HepG2 (cell line): ENCODE measurements at regions not wholly inside any gene's neighbourhood (a gene's known extent, or its start where the extent isn't known, plus 50 kb on each side); places are given as distances from the start of the nearest gene placed in this dataset.

ENCODE experiments used
- ATRX ChIP-seq: sonication (generic); formaldehyde crosslinking; IDR thresholded peaks from 2 replicates; pipeline ENCODE4 v1.4.0; 2020; ENCODE audit warnings: missing genetic modification reagents, borderline replicate concordance
- NCOR1 ChIP-seq: fragments of 200-600 bp; sonication (generic); IDR thresholded peaks from 2 replicates; pipeline ENCODE4 v1.7.0; 2017; ENCODE audit warnings: antibody characterized with exemption, low read length, borderline replicate concordance
- PRPF4 ChIP-seq: fragments of 200-400 bp; formaldehyde crosslinking; IDR thresholded peaks from 2 replicates; pipeline ENCODE4 v1.6.1; 2016; ENCODE audit warnings: low read length, low read depth; ENCODE audit not compliant: poor library complexity, severe bottlenecking
- SATB2 ChIP-seq: sonication (generic); formaldehyde crosslinking; IDR thresholded peaks from 2 replicates; pipeline ENCODE4 v1.5.0; 2020; ENCODE audit warnings: missing genetic modification reagents
- SNAPC5 ChIP-seq: sonication (generic); formaldehyde crosslinking; IDR thresholded peaks from 2 replicates; pipeline ENCODE4 v1.8.1; 2023; ENCODE audit warnings: mild to moderate bottlenecking, missing genetic modification reagents, borderline replicate concordance
- ZFP82 ChIP-seq: sonication (generic); formaldehyde crosslinking; IDR thresholded peaks from 2 replicates; pipeline ENCODE4 v1.5.1; 2020; ENCODE audit warnings: mild to moderate bottlenecking, missing genetic modification reagents, borderline replicate concordance
- ZNF607 ChIP-seq: sonication (generic); formaldehyde crosslinking; IDR thresholded peaks from 2 replicates; pipeline ENCODE4 v1.5.1; 2020; ENCODE audit warnings: missing genetic modification reagents, mild to moderate bottlenecking, borderline replicate concordance
- ZNF660 ChIP-seq: sonication (generic); formaldehyde crosslinking; IDR thresholded peaks from 2 replicates; pipeline ENCODE4 v1.5.1; 2020; ENCODE audit warnings: mild to moderate bottlenecking, low read depth, missing genetic modification reagents, borderline replicate concordance
- ZNF720 ChIP-seq: sonication (generic); formaldehyde crosslinking; IDR thresholded peaks from 2 replicates; pipeline ENCODE4 v1.4.0; 2020; ENCODE audit warnings: missing genetic modification reagents
- ZNF879 ChIP-seq: sonication (generic); formaldehyde crosslinking; IDR thresholded peaks from 2 replicates; pipeline ENCODE4 v1.8.1; 2023; ENCODE audit warnings: missing genetic modification reagents
- TF ChIP-seq, protein P1 (sequence below): sonication (generic); formaldehyde crosslinking; IDR thresholded peaks from 2 replicates; pipeline ENCODE4 v1.4.0; 2020; ENCODE audit warnings: low read depth, missing genetic modification reagents
- TF ChIP-seq, protein P2 (sequence below): sonication (generic); formaldehyde crosslinking; IDR thresholded peaks from 2 replicates; pipeline ENCODE4 v1.4.0; 2020; ENCODE audit warnings: missing genetic modification reagents, borderline replicate concordance

- TF ChIP-seq, protein P1, sequence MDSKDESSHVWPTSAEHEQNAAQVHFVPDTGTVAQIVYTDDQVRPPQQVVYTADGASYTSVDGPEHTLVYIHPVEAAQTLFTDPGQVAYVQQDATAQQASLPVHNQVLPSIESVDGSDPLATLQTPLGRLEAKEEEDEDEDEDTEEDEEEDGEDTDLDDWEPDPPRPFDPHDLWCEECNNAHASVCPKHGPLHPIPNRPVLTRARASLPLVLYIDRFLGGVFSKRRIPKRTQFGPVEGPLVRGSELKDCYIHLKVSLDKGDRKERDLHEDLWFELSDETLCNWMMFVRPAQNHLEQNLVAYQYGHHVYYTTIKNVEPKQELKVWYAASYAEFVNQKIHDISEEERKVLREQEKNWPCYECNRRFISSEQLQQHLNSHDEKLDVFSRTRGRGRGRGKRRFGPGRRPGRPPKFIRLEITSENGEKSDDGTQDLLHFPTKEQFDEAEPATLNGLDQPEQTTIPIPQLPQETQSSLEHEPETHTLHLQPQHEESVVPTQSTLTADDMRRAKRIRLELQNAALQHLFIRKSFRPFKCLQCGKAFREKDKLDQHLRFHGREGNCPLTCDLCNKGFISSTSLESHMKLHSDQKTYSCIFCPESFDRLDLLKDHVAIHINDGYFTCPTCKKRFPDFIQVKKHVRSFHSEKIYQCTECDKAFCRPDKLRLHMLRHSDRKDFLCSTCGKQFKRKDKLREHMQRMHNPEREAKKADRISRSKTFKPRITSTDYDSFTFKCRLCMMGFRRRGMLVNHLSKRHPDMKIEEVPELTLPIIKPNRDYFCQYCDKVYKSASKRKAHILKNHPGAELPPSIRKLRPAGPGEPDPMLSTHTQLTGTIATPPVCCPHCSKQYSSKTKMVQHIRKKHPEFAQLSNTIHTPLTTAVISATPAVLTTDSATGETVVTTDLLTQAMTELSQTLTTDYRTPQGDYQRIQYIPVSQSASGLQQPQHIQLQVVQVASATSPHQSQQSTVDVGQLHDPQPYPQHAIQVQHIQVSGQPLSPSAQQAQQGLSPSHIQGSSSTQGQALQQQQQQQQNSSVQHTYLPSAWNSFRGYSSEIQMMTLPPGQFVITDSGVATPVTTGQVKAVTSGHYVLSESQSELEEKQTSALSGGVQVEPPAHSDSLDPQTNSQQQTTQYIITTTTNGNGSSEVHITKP = no peak
- no peak for TF ChIP-seq SNAPC5 (CRISPR knock-in tag)
- TF ChIP-seq ZNF720 (CRISPR knock-in tag) = no peak
- no peak for TF ChIP-seq NCOR1
- TF ChIP-seq PRPF4 = no peak
- TF ChIP-seq ZFP82 = no peak
- no peak for TF ChIP-seq ZNF660 (CRISPR knock-in tag)
- TF ChIP-seq ZNF607 = no peak
- TF ChIP-seq ATRX (CRISPR knock-in tag) = no peak
- TF ChIP-seq, protein P2, sequence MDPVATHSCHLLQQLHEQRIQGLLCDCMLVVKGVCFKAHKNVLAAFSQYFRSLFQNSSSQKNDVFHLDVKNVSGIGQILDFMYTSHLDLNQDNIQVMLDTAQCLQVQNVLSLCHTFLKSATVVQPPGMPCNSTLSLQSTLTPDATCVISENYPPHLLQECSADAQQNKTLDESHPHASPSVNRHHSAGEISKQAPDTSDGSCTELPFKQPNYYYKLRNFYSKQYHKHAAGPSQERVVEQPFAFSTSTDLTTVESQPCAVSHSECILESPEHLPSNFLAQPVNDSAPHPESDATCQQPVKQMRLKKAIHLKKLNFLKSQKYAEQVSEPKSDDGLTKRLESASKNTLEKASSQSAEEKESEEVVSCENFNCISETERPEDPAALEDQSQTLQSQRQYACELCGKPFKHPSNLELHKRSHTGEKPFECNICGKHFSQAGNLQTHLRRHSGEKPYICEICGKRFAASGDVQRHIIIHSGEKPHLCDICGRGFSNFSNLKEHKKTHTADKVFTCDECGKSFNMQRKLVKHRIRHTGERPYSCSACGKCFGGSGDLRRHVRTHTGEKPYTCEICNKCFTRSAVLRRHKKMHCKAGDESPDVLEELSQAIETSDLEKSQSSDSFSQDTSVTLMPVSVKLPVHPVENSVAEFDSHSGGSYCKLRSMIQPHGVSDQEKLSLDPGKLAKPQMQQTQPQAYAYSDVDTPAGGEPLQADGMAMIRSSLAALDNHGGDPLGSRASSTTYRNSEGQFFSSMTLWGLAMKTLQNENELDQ = no peak
- TF ChIP-seq ZNF879 (CRISPR knock-in tag) = no peak
- TF ChIP-seq SATB2 = no peak
These were observed 176.7 kb downstream of the PTPN11 start (continued) for GRCh38 chr12:112595410-112595809.
